Activated CD4-positive, alpha-beta T cell treated with anti-CD3 and anti-CD28 coated beads, Interleukin-2, amount 10 ng/mL, durations not matched to agents 7 days and 5 days (primary cell): ENCODE measurements at regions not wholly inside any gene's neighbourhood (a gene's known extent, or its start where the extent isn't known, plus 50 kb on each side); places are given as distances from the start of the nearest gene placed in this dataset.
"Not testable (repeated sequence)": the region's sequence is repeated elsewhere in the genome, so short reads cannot be mapped to it uniquely, and the experiment has no call there.

Source experiments
- CTCF ChIA-PET: fragments of 350-600 bp; sonication (Branson Sonifier 250); formaldehyde crosslinking; loops from one replicate; lab custom pipeline; 2021; ENCODE audit warnings: antibody characterized with exemption; lab: Charles Lee
- POLR2A ChIA-PET: fragments of 350-600 bp; sonication (Branson Sonifier 250); formaldehyde crosslinking; loops from one replicate; lab custom pipeline; 2021; ENCODE audit warnings: antibody characterized with exemption; lab: Charles Lee
- DNase-seq: peaks from one replicate; pipeline ENCODE4 v3.0.0-alpha.2; 2020
- H3K27ac Mint-ChIP-seq: one replicate; pipeline ENCODE4 v1.8.0; 2021; ENCODE audit warnings: mild to moderate bottlenecking, moderate library complexity, mixed read lengths
- H3K27me3 Mint-ChIP-seq: one replicate; pipeline ENCODE4 v1.8.0; 2021; ENCODE audit warnings: mixed read lengths
- H3K36me3 Mint-ChIP-seq: one replicate; pipeline ENCODE4 v1.8.0; 2021; ENCODE audit warnings: low read depth, mixed read lengths
- H3K4me1 Mint-ChIP-seq: one replicate; pipeline ENCODE4 v1.8.0; 2021; ENCODE audit warnings: mixed read lengths
- H3K4me3 Mint-ChIP-seq: one replicate; pipeline ENCODE4 v1.8.0; 2021; ENCODE audit warnings: mild to moderate bottlenecking, moderate library complexity, mixed read lengths
- H3K9me3 Mint-ChIP-seq: one replicate; pipeline ENCODE4 v1.8.0; 2021; ENCODE audit warnings: mixed read lengths

- Mint-ChIP-seq H3K36me3 (no peaks in the 10 kb centered on the region), H3K4me3 (no peak overlapping the region), H3K27me3 (no peaks in the 10 kb centered on the region), H3K9me3 (peaks cover 13% of the 10 kb centered on the region), H3K4me1 (no peaks in the 10 kb centered on the region), H3K27ac (no peak overlapping the region)
- ChIA-PET POLR2A (no interaction called here), CTCF (no interaction called here)
- DNase-seq = no peak
Observed at GRCh38 chr5:37954561-37954960, 114.7 kb upstream of the GDNF start.

GRCh38 chr5:37951946-37952721 is 112.3 kb upstream of the GDNF start:
- Mint-ChIP-seq H3K27ac (no peak overlapping the region), H3K4me3 (no peak overlapping the region), H3K4me1 (no peaks in the 10 kb centered on the region), H3K36me3 (no peaks in the 10 kb centered on the region), H3K9me3 (peaks cover 3% of the 10 kb centered on the region), H3K27me3 (no peaks in the 10 kb centered on the region)
- POLR2A ChIA-PET = no interaction called here
- CTCF ChIA-PET = no interaction called here
- no peak for DNase-seq

GRCh38 chr5:37950436-37950835 is 110.6 kb upstream of the GDNF start:
- no peaks in the 10 kb centered on the region for H3K4me1 Mint-ChIP-seq
- H3K27me3 Mint-ChIP-seq = no peaks in the 10 kb centered on the region
- POLR2A ChIA-PET = no interaction called here
- CTCF ChIA-PET = no interaction called here
- H3K27ac Mint-ChIP-seq = no peak overlapping the region
- peaks cover 3% of the 10 kb centered on the region for H3K9me3 Mint-ChIP-seq
- no peak for DNase-seq
- H3K36me3 Mint-ChIP-seq = no peaks in the 10 kb centered on the region
- no peak overlapping the region for H3K4me3 Mint-ChIP-seq

GRCh38 chr5:37945446-37945845 is 105.6 kb upstream of the GDNF start:
- no peak for DNase-seq
- no peaks in the 10 kb centered on the region for H3K27me3 Mint-ChIP-seq
- H3K4me3 Mint-ChIP-seq = no peak overlapping the region
- POLR2A ChIA-PET = no interaction called here
- peaks cover 3% of the 10 kb centered on the region for H3K9me3 Mint-ChIP-seq
- no peaks in the 10 kb centered on the region for H3K36me3 Mint-ChIP-seq
- CTCF ChIA-PET = no interaction called here
- H3K27ac Mint-ChIP-seq = no peak overlapping the region
- H3K4me1 Mint-ChIP-seq = no peaks in the 10 kb centered on the region

GRCh38 chr5:37943136-37943535 is 103.3 kb upstream of the GDNF start:
- POLR2A ChIA-PET, H3K4me3 Mint-ChIP-seq, DNase-seq, H3K27me3 Mint-ChIP-seq, H3K9me3 Mint-ChIP-seq, H3K27ac Mint-ChIP-seq, H3K4me1 Mint-ChIP-seq, H3K36me3 Mint-ChIP-seq, CTCF ChIA-PET: not testable (repeated sequence)

GRCh38 chr5:37940931-37941623 is 101.2 kb upstream of the GDNF start:
- ChIA-PET CTCF (no interaction called here), POLR2A (no interaction called here)
- H3K27me3 Mint-ChIP-seq = no peaks in the 10 kb centered on the region
- DNase-seq = no peak
- no peaks in the 10 kb centered on the region for H3K4me1 Mint-ChIP-seq
- H3K27ac Mint-ChIP-seq = no peak overlapping the region
- H3K9me3 Mint-ChIP-seq = peaks cover 2% of the 10 kb centered on the region
- no peak overlapping the region for H3K4me3 Mint-ChIP-seq
- no peaks in the 10 kb centered on the region for H3K36me3 Mint-ChIP-seq

- CTCF ChIA-PET = no interaction called here
Observed at GRCh38 chr5:37938861-37939260, 99.0 kb upstream of the GDNF start.

GRCh38 chr5:37938076-37938852 is 98.4 kb upstream of the GDNF start:
- no peak overlapping the region for H3K4me3 Mint-ChIP-seq
- H3K4me1 Mint-ChIP-seq = no peaks in the 10 kb centered on the region
- H3K27ac Mint-ChIP-seq = no peak overlapping the region
- H3K9me3 Mint-ChIP-seq = peaks cover 2% of the 10 kb centered on the region
- DNase-seq = no peak
- POLR2A ChIA-PET = no interaction called here
- H3K27me3 Mint-ChIP-seq = no peaks in the 10 kb centered on the region
- CTCF ChIA-PET = no interaction called here
- H3K36me3 Mint-ChIP-seq = no peaks in the 10 kb centered on the region

More at GRCh38 chr5:37938861-37939260, 99.0 kb upstream of the GDNF start:
- no peak for DNase-seq
- no peaks in the 10 kb centered on the region for H3K36me3 Mint-ChIP-seq
- H3K27ac Mint-ChIP-seq = no peak overlapping the region
- H3K9me3 Mint-ChIP-seq = peaks cover 2% of the 10 kb centered on the region
- no peaks in the 10 kb centered on the region for H3K4me1 Mint-ChIP-seq
- H3K4me3 Mint-ChIP-seq = no peak overlapping the region
- no peaks in the 10 kb centered on the region for H3K27me3 Mint-ChIP-seq
- POLR2A ChIA-PET = no interaction called here

- H3K4me1 Mint-ChIP-seq = no peaks in the 10 kb centered on the region
- DNase-seq = no peak
- no peaks in the 10 kb centered on the region for H3K36me3 Mint-ChIP-seq
- no peak overlapping the region for H3K27ac Mint-ChIP-seq
- no peak overlapping the region for H3K4me3 Mint-ChIP-seq
- POLR2A ChIA-PET = no interaction called here
- peaks cover 2% of the 10 kb centered on the region for H3K9me3 Mint-ChIP-seq
- H3K27me3 Mint-ChIP-seq = no peaks in the 10 kb centered on the region
- CTCF ChIA-PET = no interaction called here
Observed at GRCh38 chr5:37936091-37936490, 96.2 kb upstream of the GDNF start.

- no peaks in the 10 kb centered on the region for H3K36me3 Mint-ChIP-seq
- CTCF ChIA-PET = no interaction called here
- H3K4me1 Mint-ChIP-seq = no peaks in the 10 kb centered on the region
- H3K4me3 Mint-ChIP-seq = no peak overlapping the region
- DNase-seq = no peak
- H3K9me3 Mint-ChIP-seq = no peaks in the 10 kb centered on the region
- H3K27ac Mint-ChIP-seq = no peak overlapping the region
- POLR2A ChIA-PET = no interaction called here
- H3K27me3 Mint-ChIP-seq = no peaks in the 10 kb centered on the region
Observed at GRCh38 chr5:37933576-37933975, 93.7 kb upstream of the GDNF start.

- POLR2A ChIA-PET = no interaction called here
- Mint-ChIP-seq H3K27ac (no peak overlapping the region), H3K9me3 (no peaks in the 10 kb centered on the region), H3K4me1 (no peaks in the 10 kb centered on the region), H3K36me3 (no peaks in the 10 kb centered on the region), H3K4me3 (no peak overlapping the region), H3K27me3 (no peaks in the 10 kb centered on the region)
- CTCF ChIA-PET = no interaction called here
- DNase-seq = no peak
Observed at GRCh38 chr5:37932450-37932849, 92.6 kb upstream of the GDNF start.

- ChIA-PET POLR2A (no interaction called here), CTCF (no interaction called here)
- H3K4me1 Mint-ChIP-seq = no peaks in the 10 kb centered on the region
- no peak overlapping the region for H3K4me3 Mint-ChIP-seq
- no peak overlapping the region for H3K27ac Mint-ChIP-seq
- H3K27me3 Mint-ChIP-seq = no peaks in the 10 kb centered on the region
- no peak for DNase-seq
- H3K36me3 Mint-ChIP-seq = no peaks in the 10 kb centered on the region
- no peaks in the 10 kb centered on the region for H3K9me3 Mint-ChIP-seq
Observed at GRCh38 chr5:37931541-37931940, 91.7 kb upstream of the GDNF start.

- CTCF ChIA-PET = interaction anchor here (0.6 kb wide), 1 partner anchor 1538 kb away, joined by 3 read pairs; no protein-coding TSS in a partner anchor
- POLR2A ChIA-PET = no interaction called here
- no peaks in the 10 kb centered on the region for H3K4me1 Mint-ChIP-seq
- H3K9me3 Mint-ChIP-seq = no peaks in the 10 kb centered on the region
- no peak for DNase-seq
- no peak overlapping the region for H3K27ac Mint-ChIP-seq
- no peak overlapping the region for H3K4me3 Mint-ChIP-seq
- H3K27me3 Mint-ChIP-seq = no peaks in the 10 kb centered on the region
- H3K36me3 Mint-ChIP-seq = no peaks in the 10 kb centered on the region
Observed at GRCh38 chr5:37930350-37930749, 90.5 kb upstream of the GDNF start.
